BLaER1 treated with 17β-estradiol and CSF1 and Interleukin-3, amounts not matched to agents 10 nM and 100 nM (cell line): ENCODE measurements at regions not wholly inside any gene's neighbourhood (a gene's known extent, or its start where the extent isn't known, plus 50 kb on each side); places are given as distances from the start of the nearest gene placed in this dataset.

ENCODE experiments used
- H3K27ac ChIP-seq, 11 experiments: shearing (Covaris generic); formaldehyde crosslinking; 2 replicates each; pipeline ENCODE4 v1.8.1; 2022
- H3K27me3 ChIP-seq, 11 experiments: shearing (Covaris generic); formaldehyde crosslinking; 2 replicates each; pipeline ENCODE4 v1.8.1; 2022
- H3K36me3 ChIP-seq, 11 experiments: shearing (Covaris generic); formaldehyde crosslinking; 2 replicates each; pipeline ENCODE4 v1.8.1; 2022
- H3K4me1 ChIP-seq, 10 experiments: shearing (Covaris generic); formaldehyde crosslinking; 2 replicates each; pipeline ENCODE4 v1.8.1; 2022
- H3K4me2 ChIP-seq, 11 experiments: shearing (Covaris generic); formaldehyde crosslinking; 2 replicates each; pipeline ENCODE4 v1.8.1; 2022
- H3K4me3 ChIP-seq, 10 experiments: shearing (Covaris generic); formaldehyde crosslinking; 2 replicates each; pipeline ENCODE4 v1.8.1; 2022
- H3K9ac ChIP-seq, 11 experiments: shearing (Covaris generic); formaldehyde crosslinking; 2 replicates each; pipeline ENCODE4 v1.8.1; 2022
- H3K9me3 ChIP-seq, 11 experiments: shearing (Covaris generic); formaldehyde crosslinking; replicated peaks in 1 of 11; 2 replicates each; pipeline ENCODE4 v1.8.1; 2022
- H4K20me1 ChIP-seq, 11 experiments: shearing (Covaris generic); formaldehyde crosslinking; 2 replicates each; pipeline ENCODE4 v1.8.1; 2022
- Cebpa-rat ChIP-seq, 11 experiments: shearing (Covaris generic); IDR thresholded peaks; 2 replicates each; pipeline ENCODE4 v1.8.1; 2022

GRCh38 chr10:117889664-117890063 is 157.1 kb downstream of the RAB11FIP2 start:
- Histone ChIP-seq H3K4me2 (no peak overlapping the region), H3K27ac (no peak overlapping the region), H4K20me1 (no peaks in the 10 kb centered on the region), H3K4me3 (no peak overlapping the region), H3K4me1 (peaks cover 10 to 21% (median 14%) of the 10 kb centered on the region in 10 experiments; a peak in 18 of 20 replicates), H3K36me3 (no peaks in the 10 kb centered on the region), H3K9ac (no peak overlapping the region), H3K9me3 (no peaks in the 10 kb centered on the region), H3K27me3 (no peaks in the 10 kb centered on the region)
- no peak for TF ChIP-seq Cebpa-rat (IDR thresholded peaks at IDR 0.05)

GRCh38 chr10:117892681-117893220 is 154.0 kb downstream of the RAB11FIP2 start:
- Histone ChIP-seq H3K27ac (peak overlapping the region in 8 of 11 experiments; percentile 28 to 69 (median 45); a peak in 12 of 22 replicates), H3K9me3 (peaks cover 8 to 14% (median 10%) of the 10 kb centered on the region in 11 experiments; a peak in 18 of 22 replicates), H4K20me1 (no peaks in the 10 kb centered on the region), H3K4me3 (no peak overlapping the region), H3K36me3 (no peaks in the 10 kb centered on the region), H3K4me1 (peaks cover 19 to 29% (median 22%) of the 10 kb centered on the region in 10 experiments), H3K27me3 (no peaks in the 10 kb centered on the region), H3K4me2 (peak overlapping the region; percentile 26 to 78 (median 50); a peak in 20 of 22 replicates), H3K9ac (no peak overlapping the region; a peak in 1 of 22 replicates)
- no peak for TF ChIP-seq Cebpa-rat (IDR thresholded peaks at IDR 0.05)

- Histone ChIP-seq H4K20me1 (no peaks in the 10 kb centered on the region), H3K27me3 (no peaks in the 10 kb centered on the region), H3K9ac (no peak overlapping the region), H3K36me3 (no peaks in the 10 kb centered on the region), H3K9me3 (peaks cover 8 to 15% (median 10%) of the 10 kb centered on the region in 11 experiments; a peak in 18 of 22 replicates), H3K27ac (no peak overlapping the region), H3K4me1 (peaks cover 19 to 29% (median 22%) of the 10 kb centered on the region in 10 experiments), H3K4me2 (no peak overlapping the region), H3K4me3 (no peak overlapping the region)
- no peak for TF ChIP-seq Cebpa-rat (IDR thresholded peaks at IDR 0.05)
These were observed 152.4 kb downstream of the RAB11FIP2 start for GRCh38 chr10:117894339-117894738.

- no peak for TF ChIP-seq Cebpa-rat (IDR thresholded peaks at IDR 0.05)
- peaks cover 8 to 15% (median 10%) of the 10 kb centered on the region in 11 experiments; a peak in 18 of 22 replicates for H3K9me3 ChIP-seq
- peak overlapping the region in 9 of 11 experiments; percentile 5 to 58 (median 40); a peak in 14 of 22 replicates for H3K4me2 ChIP-seq
- H3K9ac ChIP-seq, result no peak overlapping the region
- H3K4me3 ChIP-seq, result no peak overlapping the region; a peak in 1 of 20 replicates
- H3K36me3 ChIP-seq, result no peaks in the 10 kb centered on the region
- no peak overlapping the region for H3K27ac ChIP-seq
- H3K4me1 ChIP-seq, result peaks cover 19 to 29% (median 22%) of the 10 kb centered on the region in 10 experiments
- H4K20me1 ChIP-seq, result no peaks in the 10 kb centered on the region
- no peaks in the 10 kb centered on the region for H3K27me3 ChIP-seq
These were observed 150.2 kb downstream of the RAB11FIP2 start for GRCh38 chr10:117896517-117896916.

GRCh38 chr10:117899181-117899683 is 147.5 kb downstream of the RAB11FIP2 start:
- H3K27ac ChIP-seq, result no peak overlapping the region
- peaks cover 0 to 12% (median 9%) of the 10 kb centered on the region in 10 experiments; a peak in 16 of 20 replicates for H3K4me1 ChIP-seq
- H3K9ac ChIP-seq, result no peak overlapping the region
- H3K27me3 ChIP-seq, result no peaks in the 10 kb centered on the region
- no peaks in the 10 kb centered on the region for H3K36me3 ChIP-seq
- H3K4me3 ChIP-seq, result no peak overlapping the region
- peaks cover 8 to 15% (median 10%) of the 10 kb centered on the region in 11 experiments; a peak in 18 of 22 replicates for H3K9me3 ChIP-seq
- TF ChIP-seq Cebpa-rat (IDR thresholded peaks at IDR 0.05), result no peak
- no peak overlapping the region for H3K4me2 ChIP-seq
- H4K20me1 ChIP-seq, result no peaks in the 10 kb centered on the region

- peaks cover 0 to 12% (median 9%) of the 10 kb centered on the region in 10 experiments; a peak in 16 of 20 replicates for H3K4me1 ChIP-seq
- H3K4me3 ChIP-seq, result no peak overlapping the region
- no peaks in the 10 kb centered on the region for H3K27me3 ChIP-seq
These were observed 146.5 kb downstream of the RAB11FIP2 start for GRCh38 chr10:117900280-117900679.

GRCh38 chr10:117903854-117904253 is 142.9 kb downstream of the RAB11FIP2 start:
- Histone ChIP-seq H3K4me2 (no peak overlapping the region), H3K27me3 (no peaks in the 10 kb centered on the region), H3K9ac (no peak overlapping the region), H3K4me3 (no peak overlapping the region), H3K9me3 (no peaks in the 10 kb centered on the region), H3K27ac (no peak overlapping the region), H3K4me1 (no peaks in the 10 kb centered on the region), H4K20me1 (no peaks in the 10 kb centered on the region), H3K36me3 (no peaks in the 10 kb centered on the region)
- TF ChIP-seq Cebpa-rat (IDR thresholded peaks at IDR 0.05), result no peak

More at GRCh38 chr10:117900280-117900679, 146.5 kb downstream of the RAB11FIP2 start:
- Histone ChIP-seq H3K36me3 (no peaks in the 10 kb centered on the region), H4K20me1 (no peaks in the 10 kb centered on the region), H3K27ac (no peak overlapping the region), H3K9ac (no peak overlapping the region), H3K9me3 (peaks cover 8 to 15% (median 10%) of the 10 kb centered on the region in 11 experiments; a peak in 18 of 22 replicates), H3K4me2 (no peak overlapping the region)
- TF ChIP-seq Cebpa-rat (IDR thresholded peaks at IDR 0.05), result no peak

GRCh38 chr10:117905404-117905803 is 141.3 kb downstream of the RAB11FIP2 start:
- Histone ChIP-seq H3K4me2 (no peak overlapping the region), H3K27me3 (no peaks in the 10 kb centered on the region)
- TF ChIP-seq Cebpa-rat (IDR thresholded peaks at IDR 0.05), result no peak

GRCh38 chr10:117911684-117912083 is 135.1 kb downstream of the RAB11FIP2 start:
- Histone ChIP-seq H3K36me3 (no peaks in the 10 kb centered on the region), H3K9ac (no peak overlapping the region), H4K20me1 (no peaks in the 10 kb centered on the region), H3K4me2 (no peak overlapping the region), H3K9me3 (no peaks in the 10 kb centered on the region), H3K4me3 (no peak overlapping the region), H3K27ac (no peak overlapping the region), H3K27me3 (no peaks in the 10 kb centered on the region), H3K4me1 (no peaks in the 10 kb centered on the region)
- no peak for TF ChIP-seq Cebpa-rat (IDR thresholded peaks at IDR 0.05)

More at GRCh38 chr10:117905404-117905803, 141.3 kb downstream of the RAB11FIP2 start:
- Histone ChIP-seq H3K36me3 (no peaks in the 10 kb centered on the region), H3K4me1 (no peaks in the 10 kb centered on the region), H3K27ac (no peak overlapping the region), H3K9me3 (no peaks in the 10 kb centered on the region), H3K4me3 (no peak overlapping the region), H3K9ac (no peak overlapping the region), H4K20me1 (no peaks in the 10 kb centered on the region)

- TF ChIP-seq Cebpa-rat (IDR thresholded peaks at IDR 0.05), result no peak
- Histone ChIP-seq H3K4me2 (no peak overlapping the region), H3K9ac (no peak overlapping the region), H3K27ac (no peak overlapping the region), H3K27me3 (no peaks in the 10 kb centered on the region), H3K4me1 (no peaks in the 10 kb centered on the region), H3K36me3 (no peaks in the 10 kb centered on the region), H3K9me3 (no peaks in the 10 kb centered on the region; a peak in 1 of 22 replicates), H4K20me1 (no peaks in the 10 kb centered on the region), H3K4me3 (no peak overlapping the region)
These were observed 132.4 kb downstream of the RAB11FIP2 start for GRCh38 chr10:117914334-117914733.
